Activated naive CD8-positive, alpha-beta T cell treated with anti-CD3 and anti-CD28 coated beads for 36 hours (primary cell): ENCODE measurements at regions not wholly inside any gene's neighbourhood (a gene's known extent, or its start where the extent isn't known, plus 50 kb on each side); places are given as distances from the start of the nearest gene placed in this dataset.

Experiments
- DNase-seq: peaks from one replicate; pipeline ENCODE4 v3.0.0; 2021
- H3K27ac Mint-ChIP-seq: one replicate; pipeline ENCODE4 v1.8.0; 2022; ENCODE audit warnings: mild to moderate bottlenecking, moderate library complexity, mixed read lengths
- H3K27me3 Mint-ChIP-seq: one replicate; pipeline ENCODE4 v1.8.0; 2022; ENCODE audit warnings: mild to moderate bottlenecking, mixed read lengths
- H3K36me3 Mint-ChIP-seq: one replicate; pipeline ENCODE4 v1.8.0; 2021; ENCODE audit warnings: mild to moderate bottlenecking, mixed read lengths
- H3K4me1 Mint-ChIP-seq: one replicate; pipeline ENCODE4 v1.8.0; 2021; ENCODE audit warnings: mixed read lengths
- H3K4me3 Mint-ChIP-seq: one replicate; pipeline ENCODE4 v1.8.0; 2022; ENCODE audit warnings: mild to moderate bottlenecking, moderate library complexity, mixed read lengths
- H3K9me3 Mint-ChIP-seq: one replicate; pipeline ENCODE4 v1.8.0; 2022; ENCODE audit warnings: mixed read lengths

DNA sequence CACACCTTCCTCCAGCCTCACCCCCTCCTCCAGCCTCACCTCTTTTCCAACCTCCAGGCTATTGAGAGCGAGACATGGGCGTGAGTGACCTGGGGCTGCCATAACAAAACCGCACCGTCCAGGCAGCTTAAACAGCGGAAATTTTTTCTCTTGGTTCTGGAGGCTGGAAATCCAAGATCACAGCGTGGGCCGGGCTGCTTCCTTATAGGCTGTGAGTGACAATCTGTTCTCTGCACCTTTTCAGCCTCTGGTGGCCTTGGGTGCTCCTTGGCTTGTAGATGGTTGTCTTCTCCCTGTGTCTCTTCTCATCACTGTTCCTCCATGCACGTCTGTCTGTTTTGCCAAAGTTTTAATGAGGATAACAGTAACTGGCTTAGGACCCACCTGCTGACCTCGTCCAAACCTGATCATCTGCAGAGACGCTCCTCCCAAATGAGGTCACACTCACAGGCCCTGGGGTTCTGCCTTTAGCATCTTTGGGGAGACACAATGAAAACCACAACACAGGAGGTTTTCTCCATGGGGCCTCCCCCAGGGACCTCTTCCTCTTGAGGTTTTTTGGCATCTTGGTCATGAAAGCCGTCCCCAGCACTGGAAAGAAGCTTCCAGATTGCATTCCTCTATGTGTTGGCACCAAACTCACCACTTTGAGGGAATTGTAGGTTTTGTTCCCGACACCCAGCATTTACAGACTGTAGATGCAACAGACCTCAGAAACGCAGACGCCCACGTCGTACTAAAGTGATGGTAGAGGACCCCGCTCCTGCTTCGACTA, 878.1 kb downstream of the BRD1 start:
- Mint-ChIP-seq H3K27ac (no peak overlapping the region), H3K27me3 (peaks cover 19% of the 10 kb centered on the region), H3K4me1 (no peaks in the 10 kb centered on the region), H3K36me3 (no peaks in the 10 kb centered on the region), H3K9me3 (no peaks in the 10 kb centered on the region), H3K4me3 (no peak overlapping the region)
- no peak for DNase-seq

GRCh38 chr22:48948575-48949170, 879.0 kb downstream of the BRD1 start:
- peaks cover 19% of the 10 kb centered on the region for H3K27me3 Mint-ChIP-seq
- DNase-seq, result no peak
- H3K4me3 Mint-ChIP-seq, result no peak overlapping the region
- no peaks in the 10 kb centered on the region for H3K4me1 Mint-ChIP-seq
- H3K9me3 Mint-ChIP-seq, result no peaks in the 10 kb centered on the region
- no peaks in the 10 kb centered on the region for H3K36me3 Mint-ChIP-seq
- H3K27ac Mint-ChIP-seq, result no peak overlapping the region

DNA sequence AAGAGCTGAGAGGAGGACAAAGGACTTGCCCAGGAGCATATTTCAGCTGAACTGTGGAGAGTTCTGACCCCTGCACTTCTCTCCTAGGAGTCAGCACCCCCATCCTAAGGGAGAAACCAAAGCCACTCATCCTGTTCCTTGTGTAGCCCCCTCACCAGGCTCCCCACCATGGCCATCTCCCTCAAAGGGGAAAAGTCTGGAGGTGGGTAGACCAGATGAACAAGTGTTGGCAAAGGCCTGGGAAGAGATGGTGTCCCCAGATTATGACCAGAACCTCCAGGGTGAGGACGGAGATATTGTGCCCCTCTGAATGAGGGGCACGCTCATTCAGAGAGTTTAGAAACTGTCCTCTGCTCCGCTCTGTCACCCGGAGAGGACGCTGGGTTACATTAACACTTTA, 880.0 kb downstream of the BRD1 start:
- H3K27me3 Mint-ChIP-seq, result peaks cover 19% of the 10 kb centered on the region
- H3K27ac Mint-ChIP-seq, result no peak overlapping the region
- H3K9me3 Mint-ChIP-seq, result no peaks in the 10 kb centered on the region
- no peaks in the 10 kb centered on the region for H3K4me1 Mint-ChIP-seq
- no peak for DNase-seq
- H3K4me3 Mint-ChIP-seq, result no peak overlapping the region
- no peaks in the 10 kb centered on the region for H3K36me3 Mint-ChIP-seq

GRCh38 chr22:48945621-48946458, 881.8 kb downstream of the BRD1 start:
- H3K36me3 Mint-ChIP-seq, result no peaks in the 10 kb centered on the region
- no peaks in the 10 kb centered on the region for H3K9me3 Mint-ChIP-seq
- H3K4me1 Mint-ChIP-seq, result no peaks in the 10 kb centered on the region
- H3K27ac Mint-ChIP-seq, result no peak overlapping the region
- DNase-seq, result no peak
- no peak overlapping the region for H3K4me3 Mint-ChIP-seq
- H3K27me3 Mint-ChIP-seq, result peaks cover 19% of the 10 kb centered on the region

GRCh38 chr22:48944751-48945620, 882.7 kb downstream of the BRD1 start:
- DNase-seq, result no peak
- H3K9me3 Mint-ChIP-seq, result no peaks in the 10 kb centered on the region
- no peak overlapping the region for H3K4me3 Mint-ChIP-seq
- no peaks in the 10 kb centered on the region for H3K36me3 Mint-ChIP-seq
- no peaks in the 10 kb centered on the region for H3K4me1 Mint-ChIP-seq
- H3K27ac Mint-ChIP-seq, result no peak overlapping the region
- peaks cover 13% of the 10 kb centered on the region for H3K27me3 Mint-ChIP-seq

DNA sequence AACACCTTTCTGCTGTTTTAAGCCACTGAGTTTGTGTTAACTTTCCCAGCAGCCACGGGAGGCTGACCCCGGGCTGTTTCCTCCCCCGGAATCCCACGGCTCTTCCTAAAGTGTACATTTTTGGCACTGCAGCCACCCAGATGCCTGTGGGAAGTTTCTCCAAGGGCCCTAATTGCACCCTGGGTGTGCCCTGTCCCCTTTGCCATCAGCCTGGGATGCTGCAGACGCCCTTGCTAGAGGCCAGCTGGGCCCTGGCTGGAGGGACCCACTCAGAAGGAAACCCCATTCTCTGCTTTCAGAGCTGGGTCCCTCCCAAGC, 883.3 kb downstream of the BRD1 start:
- DNase-seq, result no peak
- Mint-ChIP-seq H3K9me3 (no peaks in the 10 kb centered on the region), H3K27ac (no peak overlapping the region), H3K4me1 (no peaks in the 10 kb centered on the region), H3K4me3 (no peak overlapping the region), H3K36me3 (no peaks in the 10 kb centered on the region), H3K27me3 (peaks cover 7% of the 10 kb centered on the region)

DNA sequence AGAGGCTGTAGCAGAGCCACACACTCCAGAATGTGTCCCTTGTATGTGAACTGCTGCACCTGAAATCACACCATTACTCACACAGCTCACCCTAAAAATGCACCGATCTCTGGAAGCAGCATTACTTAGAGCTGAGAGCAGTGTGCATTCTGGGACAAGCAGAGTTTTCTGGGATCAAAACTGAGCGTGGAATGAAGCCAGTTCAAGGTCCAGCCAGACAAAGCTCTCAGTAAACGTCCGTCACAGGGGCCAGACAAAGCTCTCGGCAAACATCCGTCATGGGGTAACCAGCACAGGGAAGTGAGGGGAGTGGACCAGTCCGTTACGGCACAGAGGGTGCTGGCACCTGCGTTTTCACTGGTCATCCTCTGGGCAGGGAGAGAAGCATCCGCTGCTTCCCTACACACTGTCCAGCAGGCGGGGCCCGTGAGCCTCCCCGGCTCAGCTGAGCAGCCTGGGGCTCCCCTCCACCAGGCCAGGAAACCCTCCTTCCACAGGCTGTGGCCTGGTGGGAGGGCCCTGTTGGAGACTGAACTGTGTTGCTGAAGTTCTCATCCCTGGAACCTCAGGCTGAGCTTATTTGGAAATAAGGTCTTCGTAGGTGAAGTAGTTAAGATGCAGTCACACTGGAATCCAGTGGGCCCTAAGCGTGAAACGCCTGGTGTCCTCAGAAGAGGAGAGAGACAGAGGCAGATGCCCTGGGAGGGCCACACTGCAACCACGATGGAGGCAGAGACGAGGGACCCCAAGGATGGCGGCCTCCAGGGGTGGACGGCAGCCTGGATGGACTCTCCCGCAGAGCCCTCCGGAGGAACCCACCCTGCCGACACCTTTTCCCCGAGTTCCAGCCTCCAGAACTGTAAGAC, 883.9 kb downstream of the BRD1 start:
- H3K36me3 Mint-ChIP-seq, result no peaks in the 10 kb centered on the region
- no peaks in the 10 kb centered on the region for H3K9me3 Mint-ChIP-seq
- H3K27ac Mint-ChIP-seq, result no peak overlapping the region
- no peak overlapping the region for H3K4me3 Mint-ChIP-seq
- DNase-seq, result no peak
- no peaks in the 10 kb centered on the region for H3K4me1 Mint-ChIP-seq
- peaks cover 5% of the 10 kb centered on the region for H3K27me3 Mint-ChIP-seq

DNA sequence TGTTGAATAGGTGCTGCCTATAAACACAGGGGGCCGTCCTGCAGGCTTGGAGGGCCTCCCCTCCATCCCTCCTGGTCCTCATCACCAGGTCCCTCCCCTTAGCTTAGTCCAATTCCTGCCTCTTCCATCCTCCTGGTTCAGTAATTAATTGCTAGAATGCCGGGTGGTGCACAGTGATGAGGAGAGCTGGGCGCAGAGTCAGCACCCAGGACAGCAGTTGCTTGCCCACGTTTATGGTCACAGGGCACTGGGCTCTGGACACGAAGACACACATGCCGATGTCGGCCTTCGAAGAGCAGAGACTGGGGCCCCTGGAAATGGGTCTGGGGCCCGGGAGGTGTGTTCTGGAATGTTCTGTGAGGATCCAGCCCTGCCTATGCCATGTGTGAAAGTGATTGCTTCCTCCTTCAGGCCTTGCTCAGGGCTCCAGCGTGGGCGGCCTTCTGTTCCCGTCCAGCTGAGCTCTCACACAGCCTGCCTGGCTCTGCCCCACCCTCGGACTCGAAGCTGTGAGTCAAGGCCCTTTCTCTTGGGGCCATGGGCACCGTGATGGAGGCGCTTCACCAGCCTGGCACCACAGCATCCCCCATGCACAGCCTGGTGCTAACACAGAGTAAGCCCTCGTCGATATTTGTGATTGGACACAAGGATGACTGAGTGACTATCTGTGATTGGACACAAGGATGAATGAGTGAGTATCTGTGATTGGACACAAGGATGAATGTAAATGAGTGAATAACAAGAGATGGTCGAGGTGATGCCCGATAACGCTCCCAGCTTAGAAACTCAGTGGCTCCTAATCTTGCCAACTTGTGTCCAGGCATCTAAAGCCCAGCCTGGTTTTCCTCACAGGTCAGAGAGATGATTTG, 884.7 kb downstream of the BRD1 start:
- Mint-ChIP-seq H3K9me3 (no peaks in the 10 kb centered on the region), H3K27me3 (peaks cover 2% of the 10 kb centered on the region), H3K4me1 (no peaks in the 10 kb centered on the region), H3K4me3 (no peak overlapping the region), H3K36me3 (no peaks in the 10 kb centered on the region), H3K27ac (no peak overlapping the region)
- DNase-seq, result no peak

DNA sequence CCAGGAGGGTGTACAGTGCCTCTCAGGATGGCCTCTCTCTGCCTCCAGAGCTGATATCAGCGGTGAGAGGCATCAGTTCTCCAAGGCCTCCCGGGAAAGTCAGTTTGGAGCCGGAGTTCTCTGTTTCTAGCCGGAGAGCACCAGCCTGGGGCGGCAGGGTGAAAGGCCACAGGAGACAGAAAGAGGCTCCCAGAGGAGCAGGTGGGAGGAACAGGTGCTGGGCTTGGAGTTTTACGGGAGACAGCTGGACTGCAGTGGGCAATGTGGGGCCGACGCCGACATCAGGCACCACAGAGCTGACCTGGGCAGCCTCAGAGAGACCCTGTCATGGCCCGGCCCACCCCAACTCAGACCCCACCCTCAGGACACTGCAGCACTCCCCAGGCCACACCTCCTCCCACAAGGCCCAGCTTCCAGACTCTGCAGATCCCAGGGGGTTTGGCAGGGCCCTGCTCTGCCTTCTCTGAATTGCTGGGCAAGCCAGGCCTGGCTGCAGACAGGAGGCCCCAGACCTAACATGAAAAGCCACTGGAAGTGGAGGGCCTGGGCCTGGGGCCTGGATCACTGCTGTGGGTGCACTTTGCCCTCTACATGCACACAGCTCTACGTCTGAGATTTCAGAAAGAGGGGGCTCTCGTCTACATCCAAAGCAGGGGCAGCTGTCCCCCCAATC, 885.6 kb downstream of the BRD1 start:
- Mint-ChIP-seq H3K36me3 (no peaks in the 10 kb centered on the region), H3K4me1 (no peaks in the 10 kb centered on the region), H3K27me3 (peaks cover 2% of the 10 kb centered on the region), H3K4me3 (no peak overlapping the region), H3K27ac (no peak overlapping the region), H3K9me3 (no peaks in the 10 kb centered on the region)
- no peak for DNase-seq

DNA sequence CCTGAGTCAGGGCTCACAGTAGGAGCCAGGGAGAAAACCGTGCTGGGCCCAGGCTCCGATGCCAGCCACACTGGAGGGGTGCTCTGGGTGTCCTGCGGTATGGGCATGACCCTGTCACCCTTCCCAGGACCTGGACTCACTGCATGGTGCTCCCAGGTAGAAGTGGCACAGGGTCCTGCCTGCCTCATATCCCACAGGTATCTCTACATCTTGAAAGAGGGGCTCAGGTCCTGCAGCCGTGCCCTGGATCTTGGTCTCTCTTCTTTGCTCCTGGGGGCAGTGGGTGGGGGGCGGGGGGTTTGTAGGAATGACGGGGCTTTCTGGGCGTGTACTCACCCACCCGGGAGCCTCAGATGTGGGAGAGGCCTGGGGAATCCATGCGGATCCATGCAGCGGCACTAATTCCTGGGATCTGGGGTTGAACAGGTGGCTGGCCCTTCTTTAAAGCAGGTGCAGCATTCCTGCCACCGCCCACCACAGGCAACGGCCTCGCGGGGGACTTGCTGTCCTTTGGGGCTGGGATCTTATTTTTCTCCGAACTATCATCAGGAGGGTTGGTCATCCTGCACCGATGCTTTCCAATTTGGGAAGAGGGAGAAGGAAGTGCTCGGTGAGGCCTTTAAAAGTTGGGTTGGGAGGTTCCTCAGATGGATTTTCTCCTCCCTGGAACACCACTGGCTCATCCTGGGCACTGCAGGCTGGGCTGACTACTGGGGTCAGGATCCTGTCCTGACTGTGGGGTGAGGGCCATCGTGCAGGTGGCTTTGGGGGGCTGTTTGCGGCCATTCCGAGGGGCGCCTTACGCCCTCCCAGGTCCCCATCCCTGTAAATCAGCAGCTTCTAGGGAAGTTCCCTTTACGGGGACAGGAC, 886.4 kb downstream of the BRD1 start:
- DNase-seq, result no peak
- Mint-ChIP-seq H3K9me3 (peaks cover 4% of the 10 kb centered on the region), H3K4me3 (no peak overlapping the region), H3K27me3 (peaks cover 7% of the 10 kb centered on the region), H3K27ac (no peak overlapping the region), H3K4me1 (no peaks in the 10 kb centered on the region), H3K36me3 (peaks cover 2% of the 10 kb centered on the region)

DNA sequence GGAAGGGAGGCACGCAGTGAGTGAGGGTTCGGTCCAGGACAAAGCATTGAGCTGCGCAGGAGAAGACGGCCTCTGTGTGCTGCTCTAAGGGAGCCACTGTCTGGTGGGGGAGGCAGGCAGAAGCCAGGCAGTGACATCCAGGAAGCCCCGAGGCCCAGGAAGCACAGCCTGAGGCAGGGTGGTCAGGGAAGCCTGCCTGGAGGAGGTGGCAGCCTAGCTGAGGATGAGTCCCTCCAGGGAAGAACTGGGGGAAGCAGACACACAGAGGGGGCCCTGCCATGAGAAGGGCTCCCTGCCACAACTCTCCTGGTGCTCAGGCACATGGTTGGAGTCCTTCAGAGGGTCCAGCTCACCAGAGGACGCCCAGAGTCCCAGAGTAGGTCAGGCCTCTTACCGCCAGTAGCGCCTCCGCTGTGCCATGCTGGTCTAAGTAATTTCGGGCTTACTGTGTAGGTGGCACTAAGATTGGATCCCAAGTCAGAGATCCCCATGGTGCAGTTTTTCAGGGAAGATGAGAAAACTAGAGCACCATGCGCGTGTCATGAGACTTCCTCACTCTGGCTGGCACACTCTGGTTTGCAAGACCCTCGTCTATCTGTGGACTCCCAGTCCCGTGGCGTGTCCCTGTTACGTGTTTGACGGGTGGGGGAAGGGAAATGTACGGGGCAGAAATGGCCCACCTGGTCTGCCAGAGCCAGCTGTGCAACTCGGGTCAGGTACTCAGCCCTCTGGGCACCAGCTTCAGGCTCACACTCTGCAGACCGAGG, 887.2 kb downstream of the BRD1 start:
- DNase-seq, result no peak
- no peak overlapping the region for H3K4me3 Mint-ChIP-seq
- peaks cover 4% of the 10 kb centered on the region for H3K9me3 Mint-ChIP-seq
- H3K36me3 Mint-ChIP-seq, result peaks cover 2% of the 10 kb centered on the region
- H3K27ac Mint-ChIP-seq, result no peak overlapping the region
- H3K4me1 Mint-ChIP-seq, result no peaks in the 10 kb centered on the region
- peaks cover 13% of the 10 kb centered on the region for H3K27me3 Mint-ChIP-seq
